Choroid plexus epithelial cell (primary cell): ENCODE measurements at regions not wholly inside any gene's neighbourhood (a gene's known extent, or its start where the extent isn't known, plus 50 kb on each side); places are given as distances from the start of the nearest gene placed in this dataset.

Experiments
- DNase-seq: peaks from one replicate; pipeline ENCODE4 v3.0.0-alpha.2; 2010; ENCODE audit warnings: low read depth
- H3K4me3 ChIP-seq: 2 replicates; pipeline ENCODE4 v1.5.1; 2011; ENCODE audit warnings: low read depth, mild to moderate bottlenecking, control low read depth, low read length, moderate library complexity
- CTCF ChIP-seq: conservative IDR thresholded peaks from 2 replicates; pipeline ENCODE4 v1.5.1; 2011; ENCODE audit warnings: low read depth, mild to moderate bottlenecking, control low read depth, inconsistent platforms, low read length, moderate library complexity

GRCh38 chr7:91653286-91653685, 227.2 kb downstream of the MTERF1 start:
- no peak for TF ChIP-seq CTCF
- DNase-seq, result no peak
- no peak overlapping the region for H3K4me3 ChIP-seq

GRCh38 chr7:91655656-91656055, 224.8 kb downstream of the MTERF1 start:
- no peak overlapping the region for H3K4me3 ChIP-seq
- TF ChIP-seq CTCF, result no peak
- no peak for DNase-seq

GRCh38 chr7:91656541-91657482, 223.7 kb downstream of the MTERF1 start:
- TF ChIP-seq CTCF, result no peak
- no peak for DNase-seq
- H3K4me3 ChIP-seq, result no peak overlapping the region

- no peak for TF ChIP-seq CTCF
- DNase-seq, result peak; percentile 64
- H3K4me3 ChIP-seq, result no peak overlapping the region
Measured at GRCh38 chr7:91657483-91658071, 222.9 kb downstream of the MTERF1 start.

GRCh38 chr7:91659096-91659495, 221.4 kb downstream of the MTERF1 start:
- no peak for TF ChIP-seq CTCF
- no peak overlapping the region for H3K4me3 ChIP-seq
- no peak for DNase-seq

- no peak for TF ChIP-seq CTCF
- no peak overlapping the region for H3K4me3 ChIP-seq
- no peak for DNase-seq
Measured at GRCh38 chr7:91660734-91661356, 219.7 kb downstream of the MTERF1 start.
